GM23338 (cell line): ENCODE measurements at regions not wholly inside any gene's neighbourhood (a gene's known extent, or its start where the extent isn't known, plus 50 kb on each side); places are given as distances from the start of the nearest gene placed in this dataset.
"Not testable (repeated sequence)": the region's sequence is repeated elsewhere in the genome, so short reads cannot be mapped to it uniquely, and the experiment has no call there.

Source experiments
- EZH2phosphoT487 ChIP-seq: fragments of 200-600 bp; sonication (generic); IDR thresholded peaks from one replicate; pipeline ENCODE4 v1.8.1; 2018; ENCODE audit warnings: antibody characterized with exemption; ENCODE audit not compliant: unreplicated experiment
- JUNB ChIP-seq: IDR thresholded peaks from one replicate; pipeline ENCODE4 v1.6.1; 2016; ENCODE audit warnings: antibody characterized with exemption; ENCODE audit not compliant: unreplicated experiment
- POLR2AphosphoS5 ChIP-seq: IDR thresholded peaks from 2 replicates; pipeline ENCODE4 v1.6.1; 2016; ENCODE audit warnings: antibody characterized with exemption, low read depth

- TF ChIP-seq POLR2AphosphoS5, EZH2phosphoT487, JUNB: not testable (repeated sequence)
These were observed 605.2 kb downstream of the TP53TG3F start for GRCh38 chr16:34064602-34065001.
